Cardiac fibroblast (primary cell): ENCODE measurements at regions not wholly inside any gene's neighbourhood (a gene's known extent, or its start where the extent isn't known, plus 50 kb on each side); places are given as distances from the start of the nearest gene placed in this dataset.

Experiments
- DNase-seq, 2 donors: peaks; one replicate each; pipeline versions ENCODE4 v3.0.0 to v3.0.0-alpha.2; 2010; ENCODE audit warnings: low read depth in 2 of 2
- H3K4me3 ChIP-seq, 2 donors: replicated peaks in 1 of 2; 1 replicate in 1 of 2; 2 replicates in 1 of 2; pipeline ENCODE4 v1.5.1; 2011; ENCODE audit warnings: low read depth in 2 of 2, low read length in 2 of 2, mild to moderate bottlenecking in 2 of 2, moderate library complexity in 1 of 2
- TF ChIP-seq, protein P1 (sequence below): IDR thresholded peaks from one replicate; pipeline ENCODE4 v1.5.1; 2011; ENCODE audit warnings: low read depth, mild to moderate bottlenecking, low read length, inconsistent platforms

DNA sequence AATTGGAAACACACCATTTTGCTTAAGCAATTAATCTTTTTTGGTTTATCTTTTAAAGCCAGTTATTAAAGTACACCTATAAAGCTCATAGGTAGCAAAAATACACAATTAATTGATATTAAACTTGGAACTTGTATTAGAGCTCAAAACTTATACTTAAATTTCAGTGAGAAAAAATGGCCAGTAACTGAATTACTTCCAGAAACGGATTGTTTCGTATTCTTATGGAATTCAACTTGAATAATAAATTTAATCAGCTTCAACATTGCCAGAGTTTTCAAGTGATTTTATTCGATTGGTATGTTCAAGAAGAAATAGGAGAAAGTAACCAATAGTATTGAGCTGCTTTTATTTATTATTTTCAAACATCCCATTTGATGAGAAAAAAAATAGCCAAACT lies 112.7 kb upstream of the PDE10A start:
- TF ChIP-seq, protein P1, sequence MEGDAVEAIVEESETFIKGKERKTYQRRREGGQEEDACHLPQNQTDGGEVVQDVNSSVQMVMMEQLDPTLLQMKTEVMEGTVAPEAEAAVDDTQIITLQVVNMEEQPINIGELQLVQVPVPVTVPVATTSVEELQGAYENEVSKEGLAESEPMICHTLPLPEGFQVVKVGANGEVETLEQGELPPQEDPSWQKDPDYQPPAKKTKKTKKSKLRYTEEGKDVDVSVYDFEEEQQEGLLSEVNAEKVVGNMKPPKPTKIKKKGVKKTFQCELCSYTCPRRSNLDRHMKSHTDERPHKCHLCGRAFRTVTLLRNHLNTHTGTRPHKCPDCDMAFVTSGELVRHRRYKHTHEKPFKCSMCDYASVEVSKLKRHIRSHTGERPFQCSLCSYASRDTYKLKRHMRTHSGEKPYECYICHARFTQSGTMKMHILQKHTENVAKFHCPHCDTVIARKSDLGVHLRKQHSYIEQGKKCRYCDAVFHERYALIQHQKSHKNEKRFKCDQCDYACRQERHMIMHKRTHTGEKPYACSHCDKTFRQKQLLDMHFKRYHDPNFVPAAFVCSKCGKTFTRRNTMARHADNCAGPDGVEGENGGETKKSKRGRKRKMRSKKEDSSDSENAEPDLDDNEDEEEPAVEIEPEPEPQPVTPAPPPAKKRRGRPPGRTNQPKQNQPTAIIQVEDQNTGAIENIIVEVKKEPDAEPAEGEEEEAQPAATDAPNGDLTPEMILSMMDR: no peak
- no peak for DNase-seq
- H3K4me3 ChIP-seq: no peak overlapping the region

- TF ChIP-seq, protein P1: no peak
- peak; percentile 33 to 65 for DNase-seq
- no peak overlapping the region for H3K4me3 ChIP-seq
Observed at GRCh38 chr6:165774903-165775601, 112.0 kb upstream of the PDE10A start.

GRCh38 chr6:165770397-165771082 lies 107.5 kb upstream of the PDE10A start:
- TF ChIP-seq, protein P1: no peak
- peak in 1 of 2 donors; percentile 45 for DNase-seq
- H3K4me3 ChIP-seq: no peak overlapping the region

DNA sequence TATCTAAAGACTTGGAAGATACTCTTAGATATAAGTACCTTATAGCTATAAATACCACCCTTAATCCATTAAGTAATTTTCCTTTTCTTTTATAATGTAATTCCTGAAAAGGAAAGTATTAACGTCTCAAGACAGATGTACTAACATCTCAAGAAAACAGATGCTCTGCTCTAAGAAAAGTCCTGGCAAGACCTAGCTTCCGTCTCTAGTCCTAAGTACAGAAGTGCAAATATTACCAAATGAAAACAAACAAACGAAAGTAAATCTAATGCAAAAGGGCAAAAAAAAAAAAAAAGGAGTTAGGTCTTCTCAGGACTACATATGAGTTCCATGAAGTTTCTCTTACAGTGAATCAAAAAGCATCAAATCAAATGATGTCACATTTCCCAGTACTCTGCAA lies 106.8 kb upstream of the PDE10A start:
- DNase-seq: peak in 1 of 2 donors; percentile 21
- TF ChIP-seq, protein P1: no peak
- no peak overlapping the region for H3K4me3 ChIP-seq

DNA sequence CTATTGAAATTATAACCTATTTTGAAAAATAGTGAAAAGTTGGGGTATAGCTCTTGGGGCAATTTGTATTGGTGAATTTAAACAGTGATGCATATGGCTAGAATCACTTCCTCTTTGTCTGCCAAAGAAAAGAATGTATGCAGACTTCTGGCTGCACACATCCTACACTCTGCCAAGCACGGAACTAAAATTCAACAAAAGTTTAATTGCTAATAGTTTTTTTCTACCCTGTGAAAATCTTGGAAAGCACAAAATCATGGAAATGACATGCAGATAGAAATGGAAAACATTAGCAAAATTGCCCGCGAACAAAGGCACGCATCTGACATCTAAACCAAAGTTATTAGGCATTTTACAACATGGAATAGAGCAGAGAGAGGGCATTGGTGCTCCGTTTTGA lies 106.4 kb upstream of the PDE10A start:
- TF ChIP-seq, protein P1: no peak
- H3K4me3 ChIP-seq: no peak overlapping the region
- peak in 1 of 2 donors; percentile 20 for DNase-seq

DNA sequence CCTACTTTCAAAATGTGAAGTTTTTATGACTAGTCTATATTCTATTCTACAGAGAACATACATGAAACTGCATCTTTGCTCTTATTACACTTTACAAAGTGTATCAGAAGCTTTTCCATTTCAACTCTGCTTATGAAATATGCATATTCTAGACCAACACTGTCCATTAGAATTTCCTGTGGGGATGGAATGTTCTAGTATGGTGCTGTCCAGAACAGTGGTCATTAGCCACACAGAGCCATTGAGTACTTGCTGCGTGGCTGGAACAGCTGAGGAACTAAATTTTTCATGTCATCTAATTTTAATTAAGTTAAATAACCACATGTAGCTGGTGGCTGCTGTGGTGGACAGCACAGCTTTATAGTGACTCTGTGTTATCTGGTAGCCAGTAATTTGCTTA lies 105.9 kb upstream of the PDE10A start:
- H3K4me3 ChIP-seq: no peak overlapping the region
- TF ChIP-seq, protein P1: no peak

More for the DNA sequence above, 105.9 kb upstream of the PDE10A start:
- no peak for DNase-seq
